T-helper 1 cell treated with Interleukin-12 subunit alpha and Interleukin-12 subunit beta and Interleukin-4 antibody, amounts not matched to agents 30 μg/mL and 1 μg/mL, for 36 hours (primary cell): ENCODE measurements at regions not wholly inside any gene's neighbourhood (a gene's known extent, or its start where the extent isn't known, plus 50 kb on each side); places are given as distances from the start of the nearest gene placed in this dataset.

Experiments used
- H3K27ac Mint-ChIP-seq: one replicate; pipeline ENCODE4 v1.8.0; 2021; ENCODE audit warnings: mild to moderate bottlenecking, mixed read lengths
- H3K27me3 Mint-ChIP-seq: one replicate; pipeline ENCODE4 v1.8.0; 2021; ENCODE audit warnings: low read depth, mixed read lengths
- H3K36me3 Mint-ChIP-seq: one replicate; pipeline ENCODE4 v1.8.0; 2021; ENCODE audit warnings: low read depth, mixed read lengths
- H3K4me1 Mint-ChIP-seq: one replicate; pipeline ENCODE4 v1.8.0; 2021; ENCODE audit warnings: low read depth, mixed read lengths
- H3K4me3 Mint-ChIP-seq: one replicate; pipeline ENCODE4 v1.8.0; 2021; ENCODE audit warnings: mild to moderate bottlenecking, moderate library complexity, mixed read lengths
- H3K9me3 Mint-ChIP-seq: one replicate; pipeline ENCODE4 v1.8.0; 2021; ENCODE audit warnings: mixed read lengths

- no peaks in the 10 kb centered on the region for H3K9me3 Mint-ChIP-seq
- H3K36me3 Mint-ChIP-seq, result no peaks in the 10 kb centered on the region
- H3K27me3 Mint-ChIP-seq, result no peaks in the 10 kb centered on the region
- H3K4me3 Mint-ChIP-seq, result no peak overlapping the region
- no peaks in the 10 kb centered on the region for H3K4me1 Mint-ChIP-seq
- no peak overlapping the region for H3K27ac Mint-ChIP-seq
Measured at GRCh38 chr10:56298941-56299340, 62.1 kb downstream of the ZWINT start.

DNA sequence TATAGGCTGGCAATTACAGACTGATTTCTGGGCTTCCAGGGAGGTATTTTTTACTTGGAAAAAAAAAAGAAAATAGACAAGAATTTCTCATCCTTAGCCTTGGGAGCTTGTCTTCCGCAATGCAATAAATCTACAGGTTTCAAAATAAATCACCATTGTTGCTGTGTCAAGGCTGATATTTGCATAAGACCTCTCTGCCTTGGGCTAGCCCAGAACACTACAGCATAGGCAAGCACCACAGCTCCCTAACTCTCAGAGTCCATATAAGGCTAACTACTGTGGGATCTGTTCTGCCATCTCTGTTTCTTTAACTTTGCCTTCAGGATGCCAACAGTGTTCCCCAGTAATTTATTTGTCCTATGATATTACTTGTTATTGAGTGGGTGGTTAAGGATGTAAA lies 64.4 kb downstream of the ZWINT start:
- H3K9me3 Mint-ChIP-seq, result no peaks in the 10 kb centered on the region
- H3K4me1 Mint-ChIP-seq, result no peaks in the 10 kb centered on the region
- no peaks in the 10 kb centered on the region for H3K36me3 Mint-ChIP-seq
- no peak overlapping the region for H3K27ac Mint-ChIP-seq
- H3K27me3 Mint-ChIP-seq, result no peaks in the 10 kb centered on the region
- H3K4me3 Mint-ChIP-seq, result no peak overlapping the region

GRCh38 chr10:56288403-56288802 lies 72.7 kb downstream of the ZWINT start:
- Mint-ChIP-seq H3K36me3 (no peaks in the 10 kb centered on the region), H3K27me3 (no peaks in the 10 kb centered on the region), H3K4me1 (no peaks in the 10 kb centered on the region), H3K4me3 (no peak overlapping the region), H3K9me3 (no peaks in the 10 kb centered on the region), H3K27ac (no peak overlapping the region)

GRCh38 chr10:56286096-56286495 lies 75.0 kb downstream of the ZWINT start:
- Mint-ChIP-seq H3K4me3 (no peak overlapping the region), H3K4me1 (no peaks in the 10 kb centered on the region), H3K36me3 (no peaks in the 10 kb centered on the region), H3K27ac (no peak overlapping the region), H3K9me3 (no peaks in the 10 kb centered on the region), H3K27me3 (no peaks in the 10 kb centered on the region)

DNA sequence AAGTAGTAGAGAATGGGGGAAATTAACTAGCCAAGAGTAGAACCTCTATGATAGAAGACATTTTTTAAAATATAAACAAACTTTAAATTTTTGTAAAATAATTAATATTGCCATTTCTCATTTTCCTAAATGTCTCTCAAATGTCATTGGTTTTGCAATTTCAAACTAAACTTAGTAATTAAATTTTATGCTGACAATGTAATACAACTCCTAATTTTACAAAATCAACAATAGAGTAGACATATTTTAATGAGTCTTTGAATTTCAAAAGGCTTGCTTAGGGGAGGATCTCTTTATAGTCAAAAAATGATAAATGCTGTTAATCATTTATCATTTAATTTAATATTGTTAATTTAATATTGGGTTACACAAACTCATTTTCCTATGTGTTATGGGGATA lies 81.8 kb downstream of the ZWINT start:
- Mint-ChIP-seq H3K36me3 (no peaks in the 10 kb centered on the region), H3K4me1 (no peaks in the 10 kb centered on the region), H3K27me3 (no peaks in the 10 kb centered on the region)

GRCh38 chr10:56269181-56269580 lies 91.9 kb downstream of the ZWINT start:
- Mint-ChIP-seq H3K36me3 (no peaks in the 10 kb centered on the region), H3K27me3 (no peaks in the 10 kb centered on the region), H3K9me3 (no peaks in the 10 kb centered on the region), H3K4me1 (no peaks in the 10 kb centered on the region), H3K27ac (no peak overlapping the region), H3K4me3 (no peak overlapping the region)

More for the DNA sequence above, 81.8 kb downstream of the ZWINT start:
- Mint-ChIP-seq H3K9me3 (no peaks in the 10 kb centered on the region), H3K27ac (no peak overlapping the region), H3K4me3 (no peak overlapping the region)

GRCh38 chr10:56266120-56266519 lies 94.9 kb downstream of the ZWINT start:
- no peaks in the 10 kb centered on the region for H3K36me3 Mint-ChIP-seq
- H3K9me3 Mint-ChIP-seq, result no peaks in the 10 kb centered on the region
- no peaks in the 10 kb centered on the region for H3K4me1 Mint-ChIP-seq
- no peak overlapping the region for H3K4me3 Mint-ChIP-seq
- no peaks in the 10 kb centered on the region for H3K27me3 Mint-ChIP-seq
- no peak overlapping the region for H3K27ac Mint-ChIP-seq

DNA sequence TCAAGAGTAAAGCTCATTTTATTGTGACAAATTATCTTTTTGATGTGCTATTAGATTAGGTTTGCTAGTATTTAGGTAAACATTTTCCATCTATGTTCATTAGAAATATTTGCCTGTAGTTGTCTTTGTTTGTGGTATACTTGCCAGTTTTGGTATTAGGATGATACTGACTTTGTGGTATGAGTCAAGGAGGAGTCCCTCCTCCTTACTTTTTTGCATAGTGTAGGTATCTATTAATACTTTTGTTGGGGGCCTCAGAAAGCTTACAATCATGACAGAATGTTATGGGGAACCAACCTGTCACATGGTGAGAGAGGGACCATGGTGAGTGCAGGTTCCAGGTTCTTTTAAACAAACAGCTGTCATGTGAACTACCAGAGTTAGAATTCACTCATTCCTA lies 102.1 kb downstream of the ZWINT start:
- H3K27me3 Mint-ChIP-seq, result no peaks in the 10 kb centered on the region
- no peaks in the 10 kb centered on the region for H3K4me1 Mint-ChIP-seq
- H3K36me3 Mint-ChIP-seq, result no peaks in the 10 kb centered on the region
- H3K4me3 Mint-ChIP-seq, result no peak overlapping the region
- H3K27ac Mint-ChIP-seq, result no peak overlapping the region
- no peaks in the 10 kb centered on the region for H3K9me3 Mint-ChIP-seq

DNA sequence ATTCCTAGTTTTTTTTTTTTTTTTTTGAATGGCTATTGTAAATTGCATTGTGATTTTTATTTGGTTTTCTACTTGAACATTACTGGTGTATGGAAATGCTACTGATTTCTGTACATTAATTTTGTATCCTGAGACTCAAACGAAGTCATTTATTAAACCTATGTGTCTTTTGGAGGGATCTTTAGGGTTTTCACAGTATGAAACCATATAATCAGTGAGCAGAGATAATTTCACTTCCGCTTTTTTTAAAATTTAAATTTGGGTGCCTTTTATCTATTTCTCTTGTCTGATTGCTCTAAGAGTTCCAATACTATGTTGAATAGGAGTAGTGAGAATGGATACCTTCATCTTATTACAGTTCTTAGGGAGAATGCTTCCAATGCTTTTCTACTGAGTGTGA lies 102.7 kb downstream of the ZWINT start:
- H3K27ac Mint-ChIP-seq, result no peak overlapping the region
- no peaks in the 10 kb centered on the region for H3K9me3 Mint-ChIP-seq
- H3K4me3 Mint-ChIP-seq, result no peak overlapping the region
- H3K4me1 Mint-ChIP-seq, result no peaks in the 10 kb centered on the region
- H3K27me3 Mint-ChIP-seq, result no peaks in the 10 kb centered on the region
- no peaks in the 10 kb centered on the region for H3K36me3 Mint-ChIP-seq

DNA sequence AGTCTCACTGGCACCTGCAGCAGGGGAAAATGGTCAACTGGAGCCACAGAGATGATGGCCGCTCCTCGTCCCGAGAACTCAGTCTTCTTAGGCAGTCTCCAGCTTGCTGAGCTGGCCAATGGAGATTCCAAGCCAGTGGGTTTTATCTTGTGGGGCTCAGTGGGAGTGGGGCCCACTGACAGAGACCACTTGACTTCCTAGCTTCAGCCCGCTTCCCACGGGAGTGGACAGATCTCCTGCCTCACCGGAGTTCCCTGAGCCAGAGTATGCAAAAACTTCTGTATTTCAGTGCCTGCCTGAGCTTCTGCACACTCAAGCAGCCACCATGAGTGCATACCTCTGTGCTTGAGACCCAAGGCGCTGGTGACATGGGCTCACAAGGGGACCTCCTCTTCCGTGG lies 105.8 kb downstream of the ZWINT start:
- Mint-ChIP-seq H3K36me3 (no peaks in the 10 kb centered on the region), H3K4me1 (no peaks in the 10 kb centered on the region), H3K4me3 (no peak overlapping the region), H3K27me3 (no peaks in the 10 kb centered on the region), H3K27ac (no peak overlapping the region), H3K9me3 (no peaks in the 10 kb centered on the region)

- no peaks in the 10 kb centered on the region for H3K9me3 Mint-ChIP-seq
- no peak overlapping the region for H3K27ac Mint-ChIP-seq
- no peaks in the 10 kb centered on the region for H3K36me3 Mint-ChIP-seq
- H3K4me3 Mint-ChIP-seq, result no peak overlapping the region
- no peaks in the 10 kb centered on the region for H3K4me1 Mint-ChIP-seq
- H3K27me3 Mint-ChIP-seq, result no peaks in the 10 kb centered on the region
Measured at GRCh38 chr10:56240471-56240870, 120.6 kb downstream of the ZWINT start.

- H3K27me3 Mint-ChIP-seq, result no peaks in the 10 kb centered on the region
Measured at GRCh38 chr10:56231436-56231835, 129.6 kb downstream of the ZWINT start.

DNA sequence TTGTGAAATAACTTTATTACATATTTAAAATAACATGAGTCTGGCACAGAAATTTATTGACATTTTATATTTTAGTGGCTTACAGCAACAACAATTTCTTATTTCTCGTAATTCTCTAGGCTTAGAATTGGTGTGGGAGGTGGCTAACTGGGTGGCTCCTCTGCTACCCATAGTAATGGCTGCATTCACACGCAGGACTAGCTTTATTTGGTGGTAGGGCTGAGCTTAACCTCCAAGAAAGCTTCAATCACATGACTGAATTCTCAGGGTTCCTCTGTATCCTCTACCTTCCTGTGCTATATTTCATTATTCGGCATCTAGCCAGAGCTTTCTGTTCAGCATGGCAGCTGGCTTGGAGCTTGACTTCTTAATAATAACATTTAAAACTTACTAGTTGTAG lies 138.8 kb downstream of the ZWINT start:
- no peak overlapping the region for H3K4me3 Mint-ChIP-seq
- no peaks in the 10 kb centered on the region for H3K4me1 Mint-ChIP-seq
- no peaks in the 10 kb centered on the region for H3K36me3 Mint-ChIP-seq
- H3K9me3 Mint-ChIP-seq, result no peaks in the 10 kb centered on the region
- H3K27me3 Mint-ChIP-seq, result no peaks in the 10 kb centered on the region
- no peak overlapping the region for H3K27ac Mint-ChIP-seq

More at GRCh38 chr10:56231436-56231835, 129.6 kb downstream of the ZWINT start:
- no peaks in the 10 kb centered on the region for H3K9me3 Mint-ChIP-seq
- no peak overlapping the region for H3K4me3 Mint-ChIP-seq
- no peak overlapping the region for H3K27ac Mint-ChIP-seq
- no peaks in the 10 kb centered on the region for H3K36me3 Mint-ChIP-seq
- H3K4me1 Mint-ChIP-seq, result no peaks in the 10 kb centered on the region

DNA sequence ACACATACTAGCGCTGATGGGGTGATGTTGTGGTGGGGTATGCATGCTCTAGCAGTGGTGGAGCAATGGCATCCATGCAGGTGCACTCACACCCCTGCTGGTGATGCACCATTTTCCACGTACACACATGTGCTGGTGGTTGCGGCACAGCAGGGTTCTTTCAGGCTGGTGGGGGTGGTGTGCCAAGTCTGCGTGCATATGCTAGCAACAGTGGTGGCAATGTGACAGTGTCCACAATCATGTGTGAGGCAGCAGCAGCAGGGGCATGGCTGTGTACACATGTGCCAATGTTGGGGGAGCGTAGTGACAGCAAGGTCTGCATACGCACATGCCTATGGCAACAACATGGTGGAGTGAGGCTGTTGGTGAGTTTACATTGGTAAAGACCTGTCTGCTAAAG lies 148.1 kb downstream of the ZWINT start:
- H3K36me3 Mint-ChIP-seq, result no peaks in the 10 kb centered on the region
- no peaks in the 10 kb centered on the region for H3K4me1 Mint-ChIP-seq
- H3K9me3 Mint-ChIP-seq, result peaks cover 34% of the 10 kb centered on the region
- H3K4me3 Mint-ChIP-seq, result no peak overlapping the region
- no peak overlapping the region for H3K27ac Mint-ChIP-seq
- H3K27me3 Mint-ChIP-seq, result no peaks in the 10 kb centered on the region

GRCh38 chr10:56181607-56182006 lies 179.5 kb downstream of the ZWINT start:
- H3K27me3 Mint-ChIP-seq, result no peaks in the 10 kb centered on the region
- peaks cover 9% of the 10 kb centered on the region for H3K9me3 Mint-ChIP-seq
- no peaks in the 10 kb centered on the region for H3K4me1 Mint-ChIP-seq
- no peaks in the 10 kb centered on the region for H3K36me3 Mint-ChIP-seq
- H3K4me3 Mint-ChIP-seq, result no peak overlapping the region
- H3K27ac Mint-ChIP-seq, result no peak overlapping the region

DNA sequence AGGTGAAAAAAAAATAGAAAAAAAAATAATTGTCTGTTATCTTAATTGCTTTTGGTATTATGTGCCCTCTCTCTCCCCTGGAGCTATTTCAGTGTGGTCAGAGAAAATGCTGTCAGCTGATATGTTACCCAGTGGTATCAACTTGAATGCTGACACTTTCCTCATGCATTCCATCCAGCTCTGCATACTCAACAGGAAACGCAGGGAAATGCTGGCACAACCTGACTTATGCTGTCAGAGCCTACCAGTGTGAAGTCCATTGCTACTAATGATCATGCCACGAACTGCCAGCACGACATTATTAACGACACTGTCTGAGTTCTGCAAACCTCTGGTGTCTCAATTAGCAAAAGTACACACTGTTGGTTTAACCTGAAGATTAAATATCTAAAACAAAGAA lies 182.8 kb downstream of the ZWINT start:
- Mint-ChIP-seq H3K4me3 (no peak overlapping the region), H3K27ac (no peak overlapping the region), H3K36me3 (no peaks in the 10 kb centered on the region), H3K9me3 (peaks cover 4% of the 10 kb centered on the region), H3K27me3 (no peaks in the 10 kb centered on the region), H3K4me1 (no peaks in the 10 kb centered on the region)
